Neural cell (in vitro differentiated cells): ENCODE measurements at regions not wholly inside any gene's neighbourhood (a gene's known extent, or its start where the extent isn't known, plus 50 kb on each side); places are given as distances from the start of the nearest gene placed in this dataset.

Source experiments
- H2AFZ ChIP-seq: fragments of 200-600, 300-800 bp; sonication (generic), shearing (Covaris generic); 2 replicates; pipeline ENCODE4 v1.6.0; 2014; ENCODE audit warnings: low read depth, mild to moderate bottlenecking, antibody characterized with exemption, low read length, moderate library complexity
- H3F3A ChIP-seq: fragments of 200-600 bp; shearing (Covaris generic); 2 replicates; pipeline ENCODE4 v1.6.1; 2016; ENCODE audit warnings: mild to moderate bottlenecking, moderate library complexity, mixed read lengths, antibody characterized with exemption, low read length; ENCODE audit not compliant: insufficient read depth, poor library complexity, severe bottlenecking
- H3K27ac ChIP-seq: fragments of 200-600, 300-800 bp; sonication (generic), shearing (Covaris generic); 2 replicates; pipeline ENCODE4 v1.5.1; 2014; ENCODE audit warnings: mild to moderate bottlenecking, low read length, moderate library complexity
- H3K27me3 ChIP-seq: fragments of 300-800, 200-600 bp; sonication (generic), shearing (Covaris generic); 2 replicates; pipeline ENCODE4 v1.6.0; 2014; ENCODE audit warnings: mild to moderate bottlenecking, low read depth, low read length, moderate library complexity; ENCODE audit not compliant: insufficient read depth
- H3K36me3 ChIP-seq: fragments of 300-800, 200-600 bp; sonication (generic), shearing (Covaris generic); 2 replicates; pipeline ENCODE4 v1.5.1; 2014; ENCODE audit warnings: mild to moderate bottlenecking, antibody characterized with exemption, low read length, moderate library complexity; ENCODE audit not compliant: insufficient read depth
- H3K4me2 ChIP-seq: fragments of 300-800, 200-600 bp; sonication (generic), shearing (Covaris generic); 2 replicates; pipeline ENCODE4 v1.6.0; 2014; ENCODE audit warnings: mild to moderate bottlenecking, low read length
- H3K4me3 ChIP-seq: fragments of 300-800, 200-600 bp; sonication (generic), shearing (Covaris generic); 2 replicates; pipeline ENCODE4 v1.5.1; 2014; ENCODE audit warnings: mild to moderate bottlenecking, low read length, moderate library complexity
- H3K79me2 ChIP-seq: fragments of 200-600 bp; shearing (Covaris generic); replicated peaks from 2 replicates; pipeline ENCODE4 v1.6.0; 2014; ENCODE audit warnings: mild to moderate bottlenecking, low read length, moderate library complexity; ENCODE audit not compliant: insufficient read depth
- H3K9ac ChIP-seq: fragments of 300-800, 200-600 bp; sonication (generic), shearing (Covaris generic); 2 replicates; pipeline ENCODE4 v1.6.1; 2016; ENCODE audit warnings: mild to moderate bottlenecking, low read length, mixed read lengths
- H3K9me2 ChIP-seq: fragments of 200-600 bp; shearing (Covaris generic); 2 replicates; pipeline ENCODE4 v1.6.1; 2016; ENCODE audit warnings: mild to moderate bottlenecking, low read length, mixed read lengths; ENCODE audit not compliant: insufficient read depth
- H3K9me3 ChIP-seq: fragments of 200-600, 300-800 bp; sonication (generic), shearing (Covaris generic); 2 replicates; pipeline ENCODE4 v1.6.1; 2016; ENCODE audit warnings: mild to moderate bottlenecking, mixed run types, low read length, moderate library complexity, mixed read lengths
- H4K20me1 ChIP-seq: fragments of 200-600 bp; shearing (Covaris generic); 2 replicates; pipeline ENCODE4 v1.6.1; 2016; ENCODE audit warnings: mild to moderate bottlenecking, mixed run types; ENCODE audit not compliant: insufficient read depth
- EP300 ChIP-seq: fragments of 450-650 bp; conservative IDR thresholded peaks from 2 replicates; pipeline ENCODE4 v1.6.1; 2014; ENCODE audit warnings: antibody characterized with exemption, mild to moderate bottlenecking, moderate library complexity; ENCODE audit not compliant: poor library complexity, severe bottlenecking
- EZH2 ChIP-seq: fragments of 200-600, 300-800 bp; shearing (Covaris generic), sonication (generic); IDR thresholded peaks from 2 replicates; pipeline ENCODE4 v1.6.1; 2014; ENCODE audit warnings: antibody characterized with exemption, low read length, borderline replicate concordance, mild to moderate bottlenecking; ENCODE audit not compliant: insufficient read depth, poor library complexity, severe bottlenecking
- MXI1 ChIP-seq: fragments of 450-650 bp; conservative IDR thresholded peaks from 2 replicates; pipeline ENCODE4 v1.6.1; 2014; ENCODE audit warnings: antibody characterized with exemption, mild to moderate bottlenecking; ENCODE audit not compliant: poor library complexity, severe bottlenecking
- POLR2AphosphoS5 ChIP-seq: IDR thresholded peaks from 2 replicates; pipeline ENCODE4 v1.6.1; 2012
- RAD21 ChIP-seq: fragments of 450-650 bp; conservative IDR thresholded peaks from 2 replicates; pipeline ENCODE4 v1.6.1; 2014; ENCODE audit warnings: antibody characterized with exemption, mild to moderate bottlenecking, moderate library complexity
- SMC3 ChIP-seq: fragments of 450-650 bp; conservative IDR thresholded peaks from 2 replicates; pipeline ENCODE4 v1.6.1; 2014; ENCODE audit warnings: antibody characterized with exemption, mild to moderate bottlenecking, moderate library complexity; ENCODE audit not compliant: poor library complexity
- TAF1 ChIP-seq: IDR thresholded peaks from 2 replicates; pipeline ENCODE4 v1.6.1; 2012; ENCODE audit warnings: low read depth
- TF ChIP-seq, protein P1 (sequence below): fragments of 450-650 bp; IDR thresholded peaks from 2 replicates; pipeline ENCODE4 v1.5.1; 2014; ENCODE audit warnings: antibody characterized with exemption, mild to moderate bottlenecking, moderate library complexity; ENCODE audit not compliant: poor library complexity, severe bottlenecking
- TF ChIP-seq, protein P2 (sequence below): IDR thresholded peaks from 2 replicates; pipeline ENCODE4 v1.6.1; 2012; ENCODE audit warnings: borderline replicate concordance

- no peaks in the 10 kb centered on the region for H3K9me2 ChIP-seq
- no peak overlapping the region for H3K9ac ChIP-seq
- H3K4me3 ChIP-seq = no peak overlapping the region
- TF ChIP-seq MXI1 = no peak
- TF ChIP-seq TAF1 = no peak
- TF ChIP-seq, protein P1, sequence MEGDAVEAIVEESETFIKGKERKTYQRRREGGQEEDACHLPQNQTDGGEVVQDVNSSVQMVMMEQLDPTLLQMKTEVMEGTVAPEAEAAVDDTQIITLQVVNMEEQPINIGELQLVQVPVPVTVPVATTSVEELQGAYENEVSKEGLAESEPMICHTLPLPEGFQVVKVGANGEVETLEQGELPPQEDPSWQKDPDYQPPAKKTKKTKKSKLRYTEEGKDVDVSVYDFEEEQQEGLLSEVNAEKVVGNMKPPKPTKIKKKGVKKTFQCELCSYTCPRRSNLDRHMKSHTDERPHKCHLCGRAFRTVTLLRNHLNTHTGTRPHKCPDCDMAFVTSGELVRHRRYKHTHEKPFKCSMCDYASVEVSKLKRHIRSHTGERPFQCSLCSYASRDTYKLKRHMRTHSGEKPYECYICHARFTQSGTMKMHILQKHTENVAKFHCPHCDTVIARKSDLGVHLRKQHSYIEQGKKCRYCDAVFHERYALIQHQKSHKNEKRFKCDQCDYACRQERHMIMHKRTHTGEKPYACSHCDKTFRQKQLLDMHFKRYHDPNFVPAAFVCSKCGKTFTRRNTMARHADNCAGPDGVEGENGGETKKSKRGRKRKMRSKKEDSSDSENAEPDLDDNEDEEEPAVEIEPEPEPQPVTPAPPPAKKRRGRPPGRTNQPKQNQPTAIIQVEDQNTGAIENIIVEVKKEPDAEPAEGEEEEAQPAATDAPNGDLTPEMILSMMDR = no peak
- TF ChIP-seq, protein P2, sequence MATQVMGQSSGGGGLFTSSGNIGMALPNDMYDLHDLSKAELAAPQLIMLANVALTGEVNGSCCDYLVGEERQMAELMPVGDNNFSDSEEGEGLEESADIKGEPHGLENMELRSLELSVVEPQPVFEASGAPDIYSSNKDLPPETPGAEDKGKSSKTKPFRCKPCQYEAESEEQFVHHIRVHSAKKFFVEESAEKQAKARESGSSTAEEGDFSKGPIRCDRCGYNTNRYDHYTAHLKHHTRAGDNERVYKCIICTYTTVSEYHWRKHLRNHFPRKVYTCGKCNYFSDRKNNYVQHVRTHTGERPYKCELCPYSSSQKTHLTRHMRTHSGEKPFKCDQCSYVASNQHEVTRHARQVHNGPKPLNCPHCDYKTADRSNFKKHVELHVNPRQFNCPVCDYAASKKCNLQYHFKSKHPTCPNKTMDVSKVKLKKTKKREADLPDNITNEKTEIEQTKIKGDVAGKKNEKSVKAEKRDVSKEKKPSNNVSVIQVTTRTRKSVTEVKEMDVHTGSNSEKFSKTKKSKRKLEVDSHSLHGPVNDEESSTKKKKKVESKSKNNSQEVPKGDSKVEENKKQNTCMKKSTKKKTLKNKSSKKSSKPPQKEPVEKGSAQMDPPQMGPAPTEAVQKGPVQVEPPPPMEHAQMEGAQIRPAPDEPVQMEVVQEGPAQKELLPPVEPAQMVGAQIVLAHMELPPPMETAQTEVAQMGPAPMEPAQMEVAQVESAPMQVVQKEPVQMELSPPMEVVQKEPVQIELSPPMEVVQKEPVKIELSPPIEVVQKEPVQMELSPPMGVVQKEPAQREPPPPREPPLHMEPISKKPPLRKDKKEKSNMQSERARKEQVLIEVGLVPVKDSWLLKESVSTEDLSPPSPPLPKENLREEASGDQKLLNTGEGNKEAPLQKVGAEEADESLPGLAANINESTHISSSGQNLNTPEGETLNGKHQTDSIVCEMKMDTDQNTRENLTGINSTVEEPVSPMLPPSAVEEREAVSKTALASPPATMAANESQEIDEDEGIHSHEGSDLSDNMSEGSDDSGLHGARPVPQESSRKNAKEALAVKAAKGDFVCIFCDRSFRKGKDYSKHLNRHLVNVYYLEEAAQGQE = no peak
- TF ChIP-seq RAD21 = no peak
- TF ChIP-seq EP300 = no peak
- TF ChIP-seq SMC3 = no peak
- no peak for TF ChIP-seq POLR2AphosphoS5
- no peak for TF ChIP-seq EZH2
- H2AFZ ChIP-seq = no peak overlapping the region
- no peaks in the 10 kb centered on the region for H3K27me3 ChIP-seq
- H3K4me2 ChIP-seq = no peak overlapping the region
- H4K20me1 ChIP-seq = no peaks in the 10 kb centered on the region
- H3K27ac ChIP-seq = no peak overlapping the region
- no peaks in the 10 kb centered on the region for H3F3A ChIP-seq
- H3K9me3 ChIP-seq = no peaks in the 10 kb centered on the region
- no peaks in the 10 kb centered on the region for H3K36me3 ChIP-seq
- H3K79me2 ChIP-seq = no peaks in the 10 kb centered on the region
Observed at GRCh38 chr6:147936703-147937470, 405.8 kb upstream of the SASH1 start.

DNA sequence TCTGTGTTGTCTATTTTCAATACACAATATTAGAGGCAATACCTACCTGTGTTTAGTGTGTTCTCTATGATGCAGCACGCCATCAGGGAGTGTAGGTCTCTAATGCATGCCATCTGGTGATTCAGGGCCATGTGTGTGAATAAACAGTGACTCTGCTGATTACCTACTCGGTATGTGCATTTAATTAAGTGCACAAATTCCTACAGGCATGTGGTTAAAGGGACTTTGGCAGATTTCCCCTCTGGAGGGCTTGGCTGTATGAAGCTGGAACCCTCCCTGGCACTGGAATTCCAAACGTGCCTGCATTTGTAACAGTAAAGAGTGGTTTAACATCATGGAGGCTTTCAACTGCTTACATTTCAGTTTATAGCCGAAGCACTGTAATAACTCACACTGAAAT is 401.5 kb upstream of the SASH1 start:
- Histone ChIP-seq H3K36me3 (no peaks in the 10 kb centered on the region), H3K79me2 (no peaks in the 10 kb centered on the region), H4K20me1 (no peaks in the 10 kb centered on the region), H3K9me3 (no peaks in the 10 kb centered on the region), H3K9ac (no peak overlapping the region), H3K27me3 (no peaks in the 10 kb centered on the region), H3F3A (no peaks in the 10 kb centered on the region), H3K27ac (no peak overlapping the region), H2AFZ (no peak overlapping the region), H3K4me2 (no peak overlapping the region), H3K9me2 (no peaks in the 10 kb centered on the region), H3K4me3 (no peak overlapping the region)
- no peak for TF ChIP-seq SMC3
- TF ChIP-seq MXI1 = no peak
- TF ChIP-seq, protein P2 = no peak
- TF ChIP-seq TAF1 = no peak
- TF ChIP-seq, protein P1 = no peak
- no peak for TF ChIP-seq POLR2AphosphoS5
- TF ChIP-seq EZH2 = no peak
- TF ChIP-seq RAD21 = no peak
- no peak for TF ChIP-seq EP300
